SU-DHL-6 (cell line): ENCODE measurements at regions not wholly inside any gene's neighbourhood (a gene's known extent, or its start where the extent isn't known, plus 50 kb on each side); places are given as distances from the start of the nearest gene placed in this dataset.

Experiments
- H2AFZ ChIP-seq: fragments of 200-600 bp; sonication (generic); 2 replicates; pipeline ENCODE4 v1.6.1; 2014; ENCODE audit warnings: low read depth, mild to moderate bottlenecking, moderate library complexity, mixed read lengths, antibody characterized with exemption, low read length; ENCODE audit not compliant: severe bottlenecking
- H3F3A ChIP-seq: fragments of 200-600 bp; shearing (Covaris generic); 2 replicates; pipeline ENCODE4 v1.6.0; 2016; ENCODE audit warnings: antibody characterized with exemption, mild to moderate bottlenecking; ENCODE audit not compliant: insufficient read depth
- H3K27ac ChIP-seq: fragments of 200-600 bp; sonication (generic); 2 replicates; pipeline ENCODE4 v1.5.1; 2016; ENCODE audit warnings: low read depth, mild to moderate bottlenecking, low read length, moderate library complexity, mixed read lengths
- H3K27me3 ChIP-seq: fragments of 200-600 bp; sonication (generic), shearing (Covaris generic); 2 replicates; pipeline ENCODE4 v1.6.0; 2014; ENCODE audit warnings: mild to moderate bottlenecking, low read length
- H3K36me3 ChIP-seq: fragments of 200-600 bp; sonication (generic); 2 replicates; pipeline ENCODE4 v1.6.1; 2014; ENCODE audit warnings: mild to moderate bottlenecking, low read length, mixed read lengths
- H3K4me2 ChIP-seq: fragments of 300-600, 200-600 bp; shearing (Covaris generic), sonication (generic); 2 replicates; pipeline ENCODE4 v1.6.0; 2014; ENCODE audit warnings: low read length, low read depth, mild to moderate bottlenecking; ENCODE audit not compliant: poor library complexity, severe bottlenecking
- H3K4me3 ChIP-seq: fragments of 200-600 bp; sonication (generic); 2 replicates; pipeline ENCODE4 v1.5.1; 2014; ENCODE audit warnings: antibody characterized with exemption, low read length, mild to moderate bottlenecking, mixed read lengths; ENCODE audit not compliant: insufficient read depth, poor library complexity, severe bottlenecking
- H3K79me2 ChIP-seq: fragments of 200-600 bp; sonication (generic); 2 replicates; pipeline ENCODE4 v1.6.1; 2014; ENCODE audit warnings: mild to moderate bottlenecking, low read length, moderate library complexity; ENCODE audit not compliant: insufficient read depth
- H3K9ac ChIP-seq: fragments of 200-600 bp; sonication (generic); 2 replicates; pipeline ENCODE4 v1.7.0; 2014; ENCODE audit warnings: mild to moderate bottlenecking, low read length
- H3K9me2 ChIP-seq: fragments of 200-600 bp; sonication (generic); replicated peaks from 2 replicates; pipeline ENCODE4 v1.6.1; 2014; ENCODE audit warnings: low read length; ENCODE audit not compliant: insufficient read depth
- H3K9me3 ChIP-seq: fragments of 200-600 bp; sonication (generic); 2 replicates; pipeline ENCODE4 v1.6.1; 2014; ENCODE audit warnings: low read length, mixed read lengths; ENCODE audit not compliant: insufficient read depth
- H4K20me1 ChIP-seq: fragments of 200-600 bp; sonication (generic); 2 replicates; pipeline ENCODE4 v1.6.1; 2014; ENCODE audit warnings: low read depth, mild to moderate bottlenecking, antibody characterized with exemption, low read length, moderate library complexity, mixed read lengths
- EZH2phosphoT487 ChIP-seq: fragments of 200-600 bp; sonication (generic), shearing (Covaris generic); conservative IDR thresholded peaks from 2 replicates; pipeline ENCODE4 v1.6.1; 2018; ENCODE audit warnings: mild to moderate bottlenecking, antibody characterized with exemption, low read length, moderate library complexity, mixed read lengths
- TF ChIP-seq, protein P1 (sequence below): fragments of 200-600 bp; sonication (generic); IDR thresholded peaks from one replicate; pipeline ENCODE4 v1.5.1; 2017; ENCODE audit warnings: antibody characterized with exemption, mild to moderate bottlenecking, low read length, moderate library complexity; ENCODE audit not compliant: insufficient read depth, poor library complexity, severe bottlenecking

DNA sequence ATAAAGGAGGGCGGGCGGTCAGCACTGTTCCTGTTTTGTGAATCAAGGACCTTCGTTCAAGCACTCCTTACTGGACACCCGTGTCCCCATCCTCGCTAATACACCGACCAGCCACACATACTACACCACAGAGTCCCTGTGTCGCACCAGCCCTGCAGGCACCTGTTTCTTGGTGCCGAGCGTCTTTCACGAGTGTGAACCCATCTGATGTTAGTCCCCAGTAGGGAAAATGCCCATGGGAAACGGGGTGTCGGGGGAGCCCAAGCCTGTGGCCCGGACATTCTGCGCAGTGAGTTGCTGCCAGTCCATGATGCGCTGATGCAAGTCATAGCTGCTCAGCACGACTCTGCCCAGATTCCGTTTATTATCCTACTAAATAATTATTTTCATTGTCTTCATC, 74.7 kb downstream of the TTLL2 start:
- no peak overlapping the region for H3K27ac ChIP-seq
- no peak overlapping the region for H3K9ac ChIP-seq
- H4K20me1 ChIP-seq: no peaks in the 10 kb centered on the region
- TF ChIP-seq, protein P1, sequence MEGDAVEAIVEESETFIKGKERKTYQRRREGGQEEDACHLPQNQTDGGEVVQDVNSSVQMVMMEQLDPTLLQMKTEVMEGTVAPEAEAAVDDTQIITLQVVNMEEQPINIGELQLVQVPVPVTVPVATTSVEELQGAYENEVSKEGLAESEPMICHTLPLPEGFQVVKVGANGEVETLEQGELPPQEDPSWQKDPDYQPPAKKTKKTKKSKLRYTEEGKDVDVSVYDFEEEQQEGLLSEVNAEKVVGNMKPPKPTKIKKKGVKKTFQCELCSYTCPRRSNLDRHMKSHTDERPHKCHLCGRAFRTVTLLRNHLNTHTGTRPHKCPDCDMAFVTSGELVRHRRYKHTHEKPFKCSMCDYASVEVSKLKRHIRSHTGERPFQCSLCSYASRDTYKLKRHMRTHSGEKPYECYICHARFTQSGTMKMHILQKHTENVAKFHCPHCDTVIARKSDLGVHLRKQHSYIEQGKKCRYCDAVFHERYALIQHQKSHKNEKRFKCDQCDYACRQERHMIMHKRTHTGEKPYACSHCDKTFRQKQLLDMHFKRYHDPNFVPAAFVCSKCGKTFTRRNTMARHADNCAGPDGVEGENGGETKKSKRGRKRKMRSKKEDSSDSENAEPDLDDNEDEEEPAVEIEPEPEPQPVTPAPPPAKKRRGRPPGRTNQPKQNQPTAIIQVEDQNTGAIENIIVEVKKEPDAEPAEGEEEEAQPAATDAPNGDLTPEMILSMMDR: no peak
- no peak for TF ChIP-seq EZH2phosphoT487
- H3K4me3 ChIP-seq: no peak overlapping the region
- no peaks in the 10 kb centered on the region for H3K9me2 ChIP-seq
- no peaks in the 10 kb centered on the region for H3K79me2 ChIP-seq
- H3F3A ChIP-seq: no peaks in the 10 kb centered on the region
- no peaks in the 10 kb centered on the region for H3K27me3 ChIP-seq
- no peak overlapping the region for H3K4me2 ChIP-seq
- no peaks in the 10 kb centered on the region for H3K9me3 ChIP-seq
- no peaks in the 10 kb centered on the region for H3K36me3 ChIP-seq
- H2AFZ ChIP-seq: no peak overlapping the region

DNA sequence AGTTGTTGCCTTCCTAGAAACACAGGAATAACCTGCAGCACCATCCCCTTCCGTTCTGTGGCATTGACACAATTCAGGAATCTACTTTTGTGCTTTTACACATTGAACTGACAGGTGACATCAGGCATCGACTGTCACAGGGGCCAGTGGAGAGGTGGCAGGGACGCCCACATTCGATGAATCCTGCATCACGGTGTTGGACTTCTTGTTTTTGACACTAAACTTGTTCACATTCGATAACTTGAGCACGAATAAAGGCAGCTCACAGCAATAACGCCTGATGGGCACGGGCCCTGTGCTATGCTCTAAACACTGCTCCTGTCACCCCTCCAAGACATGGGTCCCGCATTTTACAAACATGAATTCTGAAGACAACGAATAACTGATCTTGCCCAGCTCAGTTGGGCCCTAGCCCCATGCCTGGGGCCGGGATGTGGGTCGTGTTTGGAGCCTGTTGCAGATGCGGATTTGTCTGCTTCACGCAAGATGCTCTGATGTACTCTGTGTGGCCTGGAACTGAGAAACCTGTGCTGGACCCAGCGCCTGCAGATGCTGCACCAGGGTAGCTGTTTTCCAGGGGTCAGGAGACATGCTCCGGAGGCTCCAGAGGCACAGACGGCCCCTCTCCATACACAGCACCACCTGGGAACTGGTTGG, 75.7 kb downstream of the TTLL2 start:
- Histone ChIP-seq H3K4me2 (no peak overlapping the region), H3K9ac (no peak overlapping the region), H2AFZ (no peak overlapping the region), H3K9me2 (no peaks in the 10 kb centered on the region), H3K9me3 (no peaks in the 10 kb centered on the region), H3K79me2 (no peaks in the 10 kb centered on the region), H4K20me1 (no peaks in the 10 kb centered on the region), H3K4me3 (no peak overlapping the region), H3K36me3 (no peaks in the 10 kb centered on the region), H3F3A (no peaks in the 10 kb centered on the region), H3K27ac (no peak overlapping the region), H3K27me3 (no peaks in the 10 kb centered on the region)
- TF ChIP-seq EZH2phosphoT487: no peak
- TF ChIP-seq, protein P1: no peak

DNA sequence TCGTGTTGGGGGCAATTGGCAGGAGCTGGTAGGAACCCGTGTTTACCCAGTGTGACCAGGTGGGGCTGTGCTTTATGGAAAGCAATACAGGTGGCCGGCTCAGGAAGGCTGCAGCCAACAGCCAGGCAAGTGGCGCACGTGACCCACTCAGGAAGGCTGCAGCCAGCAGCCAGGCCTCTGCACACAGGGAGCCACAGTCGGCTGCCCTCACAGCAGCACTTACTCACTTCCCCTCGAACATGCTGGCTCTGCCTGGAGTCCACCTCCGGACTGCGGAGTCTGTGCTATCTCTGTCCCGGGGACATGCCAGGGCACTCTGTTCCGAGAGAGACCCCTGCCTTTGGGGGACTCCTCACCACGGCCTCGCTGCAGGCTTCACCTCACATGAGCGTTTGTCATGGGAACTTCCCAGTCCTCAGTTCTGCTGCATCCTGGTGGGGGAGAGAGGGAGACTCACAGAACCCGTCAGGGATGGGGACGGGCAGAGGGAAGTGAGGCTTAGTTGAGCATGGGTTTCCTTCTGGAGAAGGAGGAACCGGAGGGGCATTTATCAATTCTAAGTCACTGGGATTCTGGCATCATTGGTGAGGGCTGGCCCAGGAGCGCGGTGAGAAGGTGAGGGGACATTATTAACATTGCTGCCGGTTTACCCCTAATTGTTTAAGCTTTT, 76.8 kb downstream of the TTLL2 start:
- H3K9ac ChIP-seq: no peak overlapping the region
- no peak for TF ChIP-seq EZH2phosphoT487
- TF ChIP-seq, protein P1: no peak
- H3K4me3 ChIP-seq: no peak overlapping the region
- H4K20me1 ChIP-seq: no peaks in the 10 kb centered on the region
- no peaks in the 10 kb centered on the region for H3K79me2 ChIP-seq
- no peaks in the 10 kb centered on the region for H3K27me3 ChIP-seq
- no peaks in the 10 kb centered on the region for H3K36me3 ChIP-seq
- H3K9me3 ChIP-seq: no peaks in the 10 kb centered on the region
- H3K27ac ChIP-seq: no peak overlapping the region
- H2AFZ ChIP-seq: no peak overlapping the region
- no peak overlapping the region for H3K4me2 ChIP-seq
- no peaks in the 10 kb centered on the region for H3K9me2 ChIP-seq
- H3F3A ChIP-seq: no peaks in the 10 kb centered on the region
